ENCODE measurements at regions not wholly inside any gene's neighbourhood (a gene's known extent, or its start where the extent isn't known, plus 50 kb on each side); places are given as distances from the start of the nearest gene placed in this dataset.

DNA sequence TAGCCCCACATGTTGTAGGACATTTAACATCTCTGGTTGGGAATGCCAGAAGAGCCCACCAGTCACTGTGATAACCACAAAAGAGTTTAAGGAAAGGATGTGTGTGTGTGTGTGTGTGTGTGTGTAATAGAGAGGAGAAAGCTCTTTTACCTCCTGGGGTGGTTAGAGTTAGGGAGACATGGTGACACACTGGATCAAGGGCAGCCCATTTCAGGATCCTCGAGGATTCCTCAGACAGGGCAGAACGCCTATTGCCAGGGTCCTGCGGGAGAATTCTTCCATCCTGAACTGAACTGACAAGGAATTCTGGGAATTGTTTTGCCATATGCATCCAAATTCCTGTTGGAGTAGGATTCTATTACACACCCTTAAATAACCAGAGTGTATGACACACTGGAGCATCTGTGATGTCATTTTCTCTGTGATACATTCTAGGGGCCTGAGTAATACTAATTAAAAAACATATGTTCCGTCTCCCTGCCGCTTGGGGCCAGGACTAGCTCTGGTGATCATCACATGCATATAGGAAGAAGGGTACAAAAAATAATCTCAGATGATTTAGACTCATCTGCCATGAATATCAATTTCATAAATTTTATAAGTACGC is 156.4 kb upstream of the MMADHC start:
- DNase-seq (ENCODE audit: low spot score), result peak; percentile 77

DNA sequence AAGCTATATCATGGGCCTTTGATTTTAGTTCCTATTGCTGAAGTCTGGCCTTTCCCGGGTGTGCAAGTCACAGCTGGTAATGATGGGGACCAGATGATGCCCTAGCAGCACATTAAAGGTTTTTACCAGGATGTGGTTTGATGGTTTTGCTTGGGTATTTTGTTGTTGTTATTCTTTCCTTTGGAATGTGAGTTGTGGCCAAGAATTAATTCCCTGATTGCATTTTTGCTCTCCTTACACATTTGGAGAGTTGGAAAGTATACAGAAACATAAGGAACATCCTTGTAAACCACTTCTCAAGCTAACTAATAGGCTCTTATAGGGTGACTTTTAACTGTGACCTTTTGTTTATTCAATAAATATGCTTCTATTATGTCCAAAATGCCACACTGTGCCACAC is 154.1 kb upstream of the MMADHC start:
- peak; percentile 84 for DNase-seq (ENCODE audit: low spot score)

DNA sequence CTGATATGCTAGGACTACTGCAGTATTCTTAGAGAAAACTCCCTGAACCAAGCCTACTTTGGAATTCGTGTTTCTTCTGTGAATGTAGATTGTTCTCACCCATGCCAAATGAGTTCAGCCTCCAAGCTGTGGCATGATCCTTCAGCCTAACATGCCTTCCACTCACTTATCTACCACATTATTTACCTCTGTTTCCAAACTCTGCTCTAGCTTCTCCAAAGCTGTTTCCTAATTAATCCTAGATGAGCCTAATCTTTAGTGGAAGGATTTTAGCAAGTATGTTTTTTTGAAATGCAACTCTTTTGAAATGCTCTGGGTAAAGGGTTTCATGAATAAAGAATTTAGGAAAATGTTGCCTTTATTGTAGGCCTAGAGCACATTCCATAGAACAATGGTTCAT is 152.9 kb upstream of the MMADHC start:
- DNase-seq (ENCODE audit: low spot score), result no peak

DNA sequence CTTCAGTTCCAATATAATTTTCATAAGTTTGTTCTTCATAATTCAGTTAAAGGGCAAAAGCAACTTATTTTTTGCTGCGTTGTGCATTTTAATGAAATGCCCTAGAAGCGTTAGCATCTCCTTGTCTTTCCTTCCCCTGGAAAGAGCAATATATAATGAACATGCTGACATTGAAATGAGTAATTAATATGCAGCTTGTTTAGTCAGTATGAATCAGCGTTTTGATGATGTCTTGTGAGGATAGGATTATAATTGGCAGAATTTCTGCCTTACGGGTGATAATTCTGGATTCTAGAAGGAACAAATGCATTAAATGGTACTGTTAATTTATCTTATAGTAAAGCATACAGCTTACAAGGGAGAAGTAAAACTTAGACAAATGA is 152.3 kb upstream of the MMADHC start:
- no peak for DNase-seq (ENCODE audit: low spot score)

DNA sequence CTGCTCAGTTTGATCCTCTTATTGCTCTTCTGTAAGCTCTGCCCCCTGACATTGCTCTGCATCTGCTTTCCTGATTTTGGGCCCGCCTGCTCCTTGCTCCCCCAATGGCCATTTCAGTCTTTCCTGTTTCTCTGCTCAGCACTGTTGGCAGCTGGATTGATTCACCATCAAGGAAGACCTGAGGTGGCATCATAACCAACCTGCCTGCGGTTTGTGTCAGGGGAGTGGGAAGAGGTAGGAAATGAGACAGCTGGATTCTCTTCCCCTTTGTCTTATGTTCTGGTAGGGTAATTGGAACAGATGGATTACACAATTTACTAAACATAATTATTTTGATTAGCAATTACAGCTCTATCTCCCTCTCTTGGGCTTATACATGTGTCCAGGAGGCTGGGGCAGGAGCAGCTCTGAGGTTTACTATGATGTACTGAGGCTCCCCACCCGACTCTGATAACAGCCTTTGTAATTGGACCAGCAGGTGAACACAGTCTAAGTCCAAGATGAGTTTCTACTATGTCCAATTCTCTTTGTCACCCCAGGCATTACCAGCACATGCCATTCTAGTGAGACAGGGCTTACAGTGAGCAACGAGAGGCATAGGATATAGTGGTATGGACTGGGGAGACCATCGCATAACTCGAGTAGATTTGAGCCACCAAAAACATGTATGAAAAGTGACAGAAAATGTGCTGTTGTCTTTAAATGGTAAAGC is 151.8 kb upstream of the MMADHC start:
- DNase-seq (ENCODE audit: low spot score), result no peak

DNA sequence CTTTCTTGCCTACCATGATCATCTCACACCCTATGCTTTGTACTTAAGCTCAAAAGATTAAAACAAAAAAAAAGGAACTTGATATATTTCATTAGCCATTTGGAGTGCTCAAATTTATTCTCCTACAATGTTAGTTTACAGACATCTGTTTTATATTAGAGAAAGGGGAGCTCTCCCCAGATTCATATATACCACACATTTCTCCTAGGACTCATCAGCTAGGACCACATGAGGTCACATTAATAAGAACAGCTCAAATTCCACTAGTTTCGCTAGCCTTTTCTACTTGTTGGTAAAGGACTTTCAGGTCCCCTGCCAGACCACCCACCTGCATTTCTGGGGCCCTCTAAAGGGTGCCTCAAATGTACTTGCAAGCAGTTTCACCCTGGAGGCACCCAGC is 151.2 kb upstream of the MMADHC start:
- no peak for DNase-seq (ENCODE audit: low spot score)

DNA sequence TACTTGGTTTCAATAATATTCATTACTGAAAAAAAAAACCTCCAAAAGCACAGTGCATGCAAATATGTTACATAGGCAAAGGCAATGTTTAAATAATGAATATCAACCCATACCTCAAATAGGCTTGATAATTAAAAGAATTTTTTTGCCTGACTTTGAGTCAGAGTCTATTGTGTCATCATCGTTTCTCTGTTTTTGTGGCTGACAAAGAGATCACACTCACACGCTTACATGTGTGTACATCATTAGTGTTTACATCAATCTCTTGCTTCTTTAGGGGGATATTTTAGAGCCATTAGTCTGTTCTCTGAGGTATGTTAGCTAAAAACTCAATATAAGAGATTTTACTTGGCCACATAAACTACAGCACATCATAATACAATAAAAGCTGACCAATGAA is 150.3 kb upstream of the MMADHC start:
- no peak for DNase-seq (ENCODE audit: low spot score)

DNA sequence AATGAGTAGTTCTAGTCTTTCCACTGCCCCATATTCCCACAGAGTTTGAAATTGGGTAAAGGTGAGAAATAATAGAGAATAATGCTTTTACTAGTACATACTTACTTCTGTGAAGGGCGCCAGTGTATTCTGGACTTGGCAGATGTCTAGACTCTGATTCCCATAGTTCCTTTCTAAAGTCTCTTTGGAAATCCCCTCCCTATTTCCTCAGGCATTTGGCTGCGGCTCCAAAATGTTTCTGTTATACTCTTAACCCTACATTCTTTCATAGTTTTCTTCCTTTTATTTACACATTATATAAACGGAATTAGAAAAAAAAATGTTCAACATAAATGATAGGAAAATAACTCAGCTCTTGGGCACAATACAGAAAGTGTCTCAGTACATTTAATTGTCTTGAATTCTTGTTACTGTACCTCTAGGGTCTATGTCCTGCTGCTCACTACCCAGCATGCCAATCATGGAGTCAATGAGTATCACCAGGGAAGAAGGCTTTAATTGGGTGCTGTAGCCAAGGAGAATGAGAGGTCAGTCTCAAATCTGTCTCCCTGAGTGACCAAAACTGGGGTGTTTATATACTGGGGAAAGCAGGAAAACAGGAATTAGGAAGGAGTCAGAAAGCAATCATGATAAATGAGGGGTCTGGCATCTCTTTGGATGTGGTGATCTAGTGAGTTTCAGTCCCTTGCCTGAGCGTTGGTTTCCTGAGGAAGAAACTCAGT is 147.8 kb upstream of the MMADHC start:
- DNase-seq (ENCODE audit: low spot score), result no peak

DNA sequence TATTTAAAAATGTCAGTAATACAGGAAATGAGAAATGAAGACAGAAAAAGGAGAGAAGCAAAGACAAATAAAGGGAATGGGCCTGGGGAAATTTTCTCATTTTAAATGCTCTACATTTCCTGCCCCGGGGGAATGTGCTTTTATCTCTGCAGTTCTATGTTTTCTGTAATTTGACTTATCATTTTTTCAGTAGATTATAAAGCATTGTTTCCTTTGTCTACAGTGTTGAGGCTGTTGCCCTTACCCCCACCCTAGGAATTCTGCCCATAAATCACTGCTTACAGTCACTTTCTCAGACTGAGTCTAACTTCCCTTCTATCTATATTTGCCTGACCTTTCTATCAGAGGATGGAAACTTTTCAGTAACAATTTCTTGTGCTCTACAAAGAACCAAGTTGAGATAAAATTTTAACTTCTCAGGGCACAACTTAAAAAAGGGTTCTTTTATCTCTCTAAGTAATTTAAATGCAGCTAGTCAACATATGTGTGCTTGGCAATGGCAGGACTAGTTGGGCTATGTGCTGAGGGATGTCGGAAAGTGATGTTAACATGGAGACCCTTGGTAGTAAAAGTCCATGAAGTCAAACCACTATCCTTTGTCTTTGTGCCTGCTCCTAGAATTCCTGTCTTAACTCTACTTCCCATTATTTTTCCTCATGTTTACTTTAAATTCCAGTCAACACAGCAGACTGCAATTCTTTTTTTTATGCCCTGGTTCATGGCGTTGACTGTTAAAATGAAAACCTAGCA is 146.5 kb upstream of the MMADHC start:
- peak; percentile 40 for DNase-seq (ENCODE audit: low spot score)

DNA sequence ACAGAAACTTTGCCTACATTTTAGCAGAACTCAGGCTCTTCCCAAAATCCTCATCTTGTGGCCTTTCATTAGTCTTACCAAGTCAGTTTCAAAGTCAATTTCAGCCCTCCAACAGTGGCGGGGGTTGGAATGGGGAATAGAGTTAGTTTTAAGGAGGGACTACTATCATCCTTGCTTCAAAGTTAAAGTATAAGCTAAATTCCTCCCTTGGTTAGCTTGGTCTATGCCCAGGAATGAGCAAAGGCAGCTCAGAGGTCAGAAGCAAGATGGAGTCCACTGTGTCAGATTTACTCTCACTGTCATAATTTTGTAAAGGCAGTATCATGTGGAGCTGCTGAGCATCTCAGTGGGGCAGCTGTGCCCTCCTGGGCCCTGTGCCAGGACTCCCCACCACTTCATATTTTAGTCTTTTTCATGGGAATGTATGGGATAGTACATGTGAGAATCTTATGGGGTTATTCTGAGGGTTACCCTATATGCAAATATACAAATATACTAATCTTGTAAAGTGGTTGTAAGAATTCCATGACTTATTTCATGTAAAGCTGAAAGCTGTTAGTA is 145.2 kb upstream of the MMADHC start:
- DNase-seq (ENCODE audit: low spot score), result no peak

DNA sequence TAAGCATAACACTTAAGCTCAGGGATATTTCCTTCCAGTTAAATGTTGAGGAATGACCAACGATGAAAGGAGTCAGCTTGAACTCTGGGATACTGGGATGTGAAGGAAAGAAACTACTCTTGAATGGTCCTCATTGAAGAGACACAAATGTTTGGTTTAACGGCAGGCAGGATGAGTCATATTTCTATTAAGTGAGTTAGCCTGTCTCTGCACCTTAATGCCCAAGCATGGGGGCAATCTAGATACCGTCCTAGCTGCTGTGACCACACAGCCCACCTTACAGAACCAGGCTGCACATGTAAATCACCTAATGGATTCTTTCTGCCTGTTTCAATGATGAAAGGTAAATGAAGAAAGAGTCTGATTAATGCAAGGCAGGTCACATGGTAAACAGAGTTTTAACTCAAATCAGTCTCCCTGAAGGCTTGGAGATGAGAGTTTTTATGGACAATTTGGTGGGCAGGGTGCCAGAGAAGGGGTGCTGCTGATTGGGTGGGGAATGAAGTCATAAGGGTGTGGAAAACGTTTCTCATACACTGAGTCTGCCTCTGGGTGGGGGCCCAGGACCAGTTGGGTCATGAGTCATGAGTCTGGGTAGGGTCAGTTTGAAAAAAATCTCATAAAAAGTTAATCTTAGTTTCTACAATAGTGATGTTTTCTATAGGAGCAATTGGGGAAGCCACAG is 144.6 kb upstream of the MMADHC start:
- DNase-seq (ENCODE audit: low spot score), result peak; percentile 27

DNA sequence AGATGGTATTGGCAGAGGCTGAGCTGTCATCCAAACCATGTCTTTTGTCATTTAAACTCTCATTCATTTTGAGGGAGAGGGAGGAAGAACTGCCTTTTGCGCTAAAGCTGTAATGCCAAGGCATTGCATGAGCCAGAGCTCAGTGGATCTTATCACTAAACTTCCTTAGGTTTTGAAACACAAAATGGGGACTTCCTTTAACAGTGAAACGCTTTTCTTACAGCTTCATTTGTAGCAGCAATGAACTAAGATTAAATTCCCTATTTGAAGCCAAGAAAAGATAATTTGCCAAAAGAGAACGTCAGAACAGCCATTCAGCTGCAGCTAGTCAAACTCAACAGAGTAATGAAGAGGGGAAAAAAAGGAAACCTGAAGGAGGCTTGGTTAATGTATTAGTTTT is 143.5 kb upstream of the MMADHC start:
- no peak for DNase-seq (ENCODE audit: low spot score)

DNA sequence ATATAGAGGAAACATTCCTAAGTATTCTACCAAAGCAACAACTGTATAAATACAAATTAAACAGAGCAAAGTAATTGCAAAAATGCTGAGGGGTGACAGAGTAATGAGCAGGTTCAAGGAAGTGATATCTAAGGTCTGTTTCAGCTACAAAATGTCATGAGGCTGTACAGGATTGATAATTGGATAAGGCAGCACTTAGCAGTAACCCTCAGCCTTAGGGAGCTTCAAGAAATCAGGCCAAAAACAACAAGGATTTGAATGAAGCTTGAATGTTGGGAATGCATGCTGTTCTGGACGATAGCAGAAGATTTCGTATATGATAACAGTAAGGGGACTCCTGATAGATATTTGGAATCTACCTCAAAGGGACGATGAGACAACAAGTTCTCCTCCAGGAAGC is 142.0 kb upstream of the MMADHC start:
- no peak for DNase-seq (ENCODE audit: low spot score)

DNA sequence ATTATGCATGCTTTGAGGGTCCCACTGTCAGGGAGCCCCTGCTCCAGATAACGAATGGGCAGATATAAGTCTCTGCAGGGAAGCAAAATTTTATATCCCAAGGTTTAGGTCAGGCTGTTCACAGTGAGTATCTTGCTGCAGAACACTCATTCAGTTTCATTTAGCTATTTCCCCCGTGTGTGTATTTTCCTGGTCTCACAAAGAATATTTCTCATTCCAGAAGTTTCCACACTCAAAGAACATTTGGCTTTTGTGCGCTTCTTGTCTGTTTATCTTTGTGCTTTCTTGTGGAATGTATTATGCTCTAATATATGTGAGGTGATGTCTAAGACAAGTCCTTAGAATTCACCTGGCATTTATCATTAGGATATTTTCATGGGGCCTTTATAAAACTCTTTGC is 140.4 kb upstream of the MMADHC start:
- no peak for DNase-seq (ENCODE audit: low spot score)

DNA sequence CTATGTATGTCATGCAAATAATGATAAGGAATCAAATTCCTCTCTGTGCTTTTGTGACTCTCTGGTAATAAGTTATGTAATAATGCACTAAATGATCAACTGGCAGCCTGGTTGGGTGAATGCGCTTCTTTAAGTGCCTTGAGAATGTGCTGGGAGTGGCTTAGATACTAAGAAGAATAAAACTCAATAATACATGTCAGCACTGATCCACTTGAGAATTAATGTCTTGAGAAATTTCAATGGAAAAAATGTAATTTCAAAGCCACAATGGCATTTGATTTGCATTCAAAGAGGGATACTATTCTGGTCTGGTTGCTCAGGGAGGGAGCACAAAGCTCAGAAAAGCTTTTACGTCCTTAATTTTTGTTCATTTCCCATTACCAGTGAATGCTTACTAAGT is 137.7 kb upstream of the MMADHC start:
- DNase-seq (ENCODE audit: low spot score), result no peak

DNA sequence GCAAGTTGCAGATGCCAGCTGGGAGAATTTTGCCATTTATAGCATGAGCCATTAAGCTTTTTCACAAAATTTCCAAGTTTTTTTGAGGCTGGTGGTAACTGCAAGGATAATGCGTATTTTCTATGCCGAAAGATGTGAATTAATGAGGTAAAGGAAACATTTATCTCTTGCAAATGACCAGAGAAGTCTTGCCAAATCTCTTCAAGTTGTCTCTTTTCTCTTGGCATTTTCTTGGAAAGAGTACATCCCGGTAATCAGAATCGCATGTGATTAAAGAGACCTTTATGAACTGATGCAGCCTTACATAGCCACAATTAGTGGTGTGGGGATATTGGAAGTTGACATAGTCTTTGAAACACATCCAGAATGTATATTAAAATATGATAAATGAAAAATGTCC is 136.5 kb upstream of the MMADHC start:
- DNase-seq (ENCODE audit: low spot score), result no peak

DNA sequence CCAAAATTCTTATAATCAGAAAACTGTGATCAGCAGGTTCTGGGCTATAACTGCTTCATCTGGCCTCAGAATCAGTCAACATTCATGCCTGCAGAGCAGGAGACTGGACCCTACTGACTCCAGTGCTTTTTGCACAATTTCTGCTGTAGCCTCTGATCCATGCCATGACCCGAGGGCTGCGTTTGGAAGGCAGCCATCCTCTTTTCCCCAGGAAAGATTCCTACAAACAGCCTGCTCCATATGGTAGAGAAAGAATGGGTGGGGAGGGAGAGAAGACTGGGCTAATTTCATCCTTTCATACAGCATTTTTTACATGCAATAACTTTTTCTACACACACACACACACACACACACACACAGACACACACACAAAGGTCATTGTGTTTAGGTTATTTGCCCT is 133.0 kb upstream of the MMADHC start:
- DNase-seq (ENCODE audit: low spot score), result no peak

DNA sequence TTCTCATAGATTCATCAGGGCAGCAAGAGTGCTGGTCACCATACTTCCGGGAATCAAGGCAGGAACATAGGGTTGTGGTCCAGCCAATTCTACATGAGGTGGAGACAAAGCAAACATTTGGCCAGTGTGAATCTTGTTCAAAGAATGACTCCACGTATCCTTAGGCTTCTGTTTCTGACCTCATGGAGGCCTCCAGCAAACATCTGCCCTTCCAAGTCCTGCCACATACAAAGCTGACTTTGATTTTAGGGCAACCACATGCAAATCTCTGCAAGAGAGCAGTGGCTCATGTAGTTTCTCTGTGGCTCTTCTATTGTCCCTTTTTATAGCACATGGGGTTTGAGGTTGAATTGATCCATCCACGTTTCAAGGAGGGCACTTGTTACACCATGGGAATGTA is 132.1 kb upstream of the MMADHC start:
- no peak for DNase-seq (ENCODE audit: low spot score)

DNA sequence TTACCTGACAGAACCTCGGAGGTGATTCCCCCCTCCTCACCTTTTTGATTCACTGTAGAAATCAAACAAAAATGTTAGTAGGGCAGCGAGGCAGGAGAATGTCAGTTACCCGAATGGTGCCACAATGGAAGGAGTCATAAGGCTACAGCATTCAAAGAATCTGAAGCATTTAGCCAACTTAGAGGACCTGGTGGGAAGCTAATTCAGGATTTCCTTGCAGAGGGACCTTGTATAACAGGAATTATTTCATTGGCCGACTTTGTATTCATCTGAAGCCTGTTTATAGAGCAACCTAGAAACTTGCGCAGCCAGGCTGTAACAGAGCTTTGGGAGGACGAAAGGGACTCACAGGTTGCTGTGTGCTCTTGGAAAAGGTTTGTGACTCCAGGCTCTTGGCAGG is 129.1 kb upstream of the MMADHC start:
- no peak for DNase-seq (ENCODE audit: low spot score)

DNA sequence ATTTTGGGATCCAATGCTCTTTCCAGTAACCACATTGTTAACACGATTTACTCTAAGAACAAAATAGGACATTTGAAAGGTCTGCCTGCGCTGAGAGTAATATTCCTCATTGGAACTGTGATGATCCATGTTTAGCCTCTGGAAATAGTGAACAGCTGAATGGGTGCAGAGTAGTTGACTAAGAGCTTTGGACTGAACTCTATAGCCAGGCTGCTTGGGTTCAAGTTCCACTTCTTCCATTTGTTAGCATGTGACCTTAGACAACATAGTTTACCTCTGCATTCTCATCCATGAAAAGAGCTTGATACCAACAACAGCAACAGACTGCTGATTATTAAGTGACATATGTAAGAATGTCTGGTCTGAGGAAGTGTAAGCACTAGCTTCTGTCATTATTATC is 128.3 kb upstream of the MMADHC start:
- DNase-seq (ENCODE audit: low spot score), result no peak

DNA sequence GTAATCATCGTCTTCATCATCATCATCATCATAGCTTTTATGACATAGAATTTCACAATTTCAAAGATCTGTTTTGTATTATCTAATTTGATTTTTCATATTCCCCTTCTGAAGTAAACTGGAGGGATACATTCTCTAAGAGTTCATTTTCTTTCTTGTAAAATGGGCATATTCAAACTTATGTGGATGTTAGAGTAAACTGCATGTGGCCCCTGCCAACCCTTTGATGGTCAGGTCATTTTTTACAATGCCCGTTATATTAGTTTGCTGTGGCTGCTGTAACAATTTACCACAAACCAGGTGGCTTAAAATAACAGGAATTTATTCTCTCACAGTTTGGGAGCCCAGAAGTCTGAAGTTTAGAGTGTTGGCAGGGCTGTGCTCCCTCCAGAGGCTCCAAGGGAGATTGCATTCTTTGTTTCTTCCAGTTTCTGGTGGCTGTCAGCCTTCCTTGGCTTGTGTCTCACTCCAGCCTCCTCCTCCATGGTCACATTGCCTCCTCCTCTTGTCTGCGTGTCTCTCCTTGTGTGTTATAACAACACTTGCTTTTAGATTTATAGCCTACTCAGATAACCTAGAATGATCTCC is 127.5 kb upstream of the MMADHC start:
- peak; percentile 48 for DNase-seq (ENCODE audit: low spot score)
